ENCODE measurements at regions not wholly inside any gene's neighbourhood (a gene's known extent, or its start where the extent isn't known, plus 50 kb on each side); places are given as distances from the start of the nearest gene placed in this dataset.

DNA sequence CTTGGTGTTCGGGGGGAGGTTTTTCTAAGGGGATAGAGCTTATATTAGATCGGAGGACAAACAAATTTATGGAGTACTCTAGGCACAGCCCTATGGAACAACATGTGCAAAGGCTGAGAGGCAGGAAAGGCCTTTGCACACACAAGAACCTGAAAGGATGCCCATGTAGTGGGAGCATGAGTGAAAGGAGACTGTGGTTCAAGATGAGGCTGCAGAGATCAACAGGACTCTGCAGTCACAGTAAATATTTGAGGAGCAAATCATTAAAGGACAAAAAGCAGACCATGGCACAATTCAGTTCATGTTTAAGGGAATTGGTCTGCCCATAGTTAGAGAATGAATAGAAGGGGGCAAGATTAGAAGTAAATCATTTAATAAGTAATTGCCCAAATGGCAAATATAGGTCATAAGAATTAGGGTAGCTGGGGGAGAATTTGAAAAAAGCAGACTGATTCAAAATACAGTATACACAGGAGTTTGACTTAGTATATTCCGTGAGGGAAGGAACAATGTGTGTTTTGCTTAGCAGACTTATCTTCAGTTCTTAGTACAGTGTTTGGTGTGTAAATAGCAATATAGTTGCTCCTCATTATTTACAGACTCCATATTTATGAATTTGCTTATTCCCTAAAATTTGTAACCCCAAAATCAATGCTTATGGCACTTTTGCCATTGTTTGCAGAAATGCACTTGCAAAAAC is 268.1 kb downstream of the SEC16B start:
- TF ChIP-seq CTCF (IDR thresholded peaks at IDR 0.05) = no peak
- no peak for TF ChIP-seq EP300 (IDR thresholded peaks at IDR 0.05)
- TF ChIP-seq POLR2A (IDR thresholded peaks at IDR 0.05) = no peak

Data from tibial nerve (tissue), 4 donors.